Choroid plexus epithelial cell (primary cell): ENCODE measurements at regions not wholly inside any gene's neighbourhood (a gene's known extent, or its start where the extent isn't known, plus 50 kb on each side); places are given as distances from the start of the nearest gene placed in this dataset.

ENCODE experiments used
- DNase-seq: peaks from one replicate; pipeline ENCODE4 v3.0.0-alpha.2; 2010; ENCODE audit warnings: low read depth
- H3K4me3 ChIP-seq: 2 replicates; pipeline ENCODE4 v1.5.1; 2011; ENCODE audit warnings: low read depth, mild to moderate bottlenecking, control low read depth, low read length, moderate library complexity
- CTCF ChIP-seq: conservative IDR thresholded peaks from 2 replicates; pipeline ENCODE4 v1.5.1; 2011; ENCODE audit warnings: low read depth, mild to moderate bottlenecking, control low read depth, inconsistent platforms, low read length, moderate library complexity

GRCh38 chr2:64324746-64325410 lies 129.1 kb upstream of the LGALSL start:
- no peak for DNase-seq

GRCh38 chr2:64325477-64325851 lies 128.5 kb upstream of the LGALSL start:
- DNase-seq, result no peak
- TF ChIP-seq CTCF, result no peak
- H3K4me3 ChIP-seq, result no peak overlapping the region

More at GRCh38 chr2:64324746-64325410, 129.1 kb upstream of the LGALSL start:
- H3K4me3 ChIP-seq, result no peak overlapping the region
- TF ChIP-seq CTCF, result no peak

- no peak for DNase-seq
- no peak overlapping the region for H3K4me3 ChIP-seq
- no peak for TF ChIP-seq CTCF
Observed at GRCh38 chr2:64325852-64326577, 127.9 kb upstream of the LGALSL start.

GRCh38 chr2:64326578-64327050 lies 127.3 kb upstream of the LGALSL start:
- no peak overlapping the region for H3K4me3 ChIP-seq
- TF ChIP-seq CTCF, result no peak
- DNase-seq, result no peak

- TF ChIP-seq CTCF, result no peak
- no peak for DNase-seq
- no peak overlapping the region for H3K4me3 ChIP-seq
Observed at GRCh38 chr2:64327129-64327509, 126.8 kb upstream of the LGALSL start.

GRCh38 chr2:64327510-64328414 lies 126.2 kb upstream of the LGALSL start:
- H3K4me3 ChIP-seq, result peak overlapping the region; percentile 35
- peak; percentile 45 for DNase-seq
- peak; percentile 62 for TF ChIP-seq CTCF
